Progenitor cell of endocrine pancreas (in vitro differentiated cells): ENCODE measurements at regions not wholly inside any gene's neighbourhood (a gene's known extent, or its start where the extent isn't known, plus 50 kb on each side); places are given as distances from the start of the nearest gene placed in this dataset.

Experiments
- DNase-seq: peaks from one replicate; pipeline ENCODE4 v3.0.0; 2021; ENCODE audit warnings: low spot score; ENCODE audit not compliant: unreplicated experiment
- H3K27ac Mint-ChIP-seq: 2 replicates; pipeline ENCODE4 v1.8.0; 2021; ENCODE audit warnings: mild to moderate bottlenecking, moderate library complexity, mixed read lengths
- H3K27me3 Mint-ChIP-seq: 2 replicates; pipeline ENCODE4 v1.8.0; 2021; ENCODE audit warnings: mixed read lengths
- H3K36me3 Mint-ChIP-seq: 2 replicates; pipeline ENCODE4 v1.8.0; 2022; ENCODE audit warnings: mixed read lengths; ENCODE audit not compliant: insufficient read depth
- H3K4me1 Mint-ChIP-seq: 2 replicates; pipeline ENCODE4 v1.8.0; 2021; ENCODE audit warnings: low read depth, mixed read lengths
- H3K4me3 Mint-ChIP-seq: 2 replicates; pipeline ENCODE4 v1.8.0; 2021; ENCODE audit warnings: low read depth, mild to moderate bottlenecking, moderate library complexity, mixed read lengths
- H3K9me3 Mint-ChIP-seq: 2 replicates; pipeline ENCODE4 v1.8.0; 2021; ENCODE audit warnings: low read depth, mixed read lengths
- CTCF ChIP-seq: fragments of 200-600 bp; sonication (generic); IDR thresholded peaks from one replicate; pipeline ENCODE4 v1.5.0; 2021; ENCODE audit warnings: antibody characterized with exemption, mild to moderate bottlenecking; ENCODE audit not compliant: unreplicated experiment

GRCh38 chr6:147909640-147910039, 401.1 kb downstream of the SAMD5 start:
- no peak for DNase-seq
- H3K27ac Mint-ChIP-seq, result peak overlapping the region; percentile 12
- H3K27me3 Mint-ChIP-seq, result no peaks in the 10 kb centered on the region
- no peak for TF ChIP-seq CTCF
- H3K4me1 Mint-ChIP-seq, result peaks cover 13% of the 10 kb centered on the region
- H3K9me3 Mint-ChIP-seq, result no peaks in the 10 kb centered on the region
- H3K36me3 Mint-ChIP-seq, result no peaks in the 10 kb centered on the region
- no peak overlapping the region for H3K4me3 Mint-ChIP-seq

DNA sequence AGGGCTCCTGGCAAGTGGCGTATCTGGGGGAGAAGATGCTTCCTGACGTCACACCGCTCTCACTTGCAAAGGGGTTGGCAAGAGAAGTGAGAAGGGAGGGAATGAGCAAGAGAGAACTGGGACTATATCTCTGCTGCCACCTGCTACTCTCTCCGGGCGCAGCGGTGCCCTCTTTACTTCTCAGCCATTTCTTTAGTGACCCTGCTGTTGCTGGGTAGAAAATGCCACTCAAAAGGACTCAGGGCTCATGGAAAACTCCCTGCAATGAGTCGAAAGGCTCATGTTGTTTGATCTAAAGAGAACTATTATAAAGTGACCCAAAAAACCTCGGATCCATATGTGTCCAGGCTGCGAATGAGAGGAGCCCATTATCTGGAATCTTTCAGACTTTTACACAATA, 401.8 kb downstream of the SAMD5 start:
- Mint-ChIP-seq H3K27ac (no peak overlapping the region), H3K4me1 (peaks cover 13% of the 10 kb centered on the region), H3K9me3 (no peaks in the 10 kb centered on the region), H3K4me3 (no peak overlapping the region), H3K36me3 (no peaks in the 10 kb centered on the region), H3K27me3 (no peaks in the 10 kb centered on the region)
- TF ChIP-seq CTCF, result no peak
- no peak for DNase-seq

GRCh38 chr6:147911057-147911456, 402.6 kb downstream of the SAMD5 start:
- TF ChIP-seq CTCF, result no peak
- peaks cover 13% of the 10 kb centered on the region for H3K4me1 Mint-ChIP-seq
- H3K9me3 Mint-ChIP-seq, result no peaks in the 10 kb centered on the region

GRCh38 chr6:147911686-147912085, 403.2 kb downstream of the SAMD5 start:
- Mint-ChIP-seq H3K4me1 (peaks cover 13% of the 10 kb centered on the region), H3K9me3 (no peaks in the 10 kb centered on the region), H3K4me3 (no peak overlapping the region), H3K27me3 (no peaks in the 10 kb centered on the region), H3K27ac (no peak overlapping the region), H3K36me3 (no peaks in the 10 kb centered on the region)
- no peak for DNase-seq
- no peak for TF ChIP-seq CTCF

More at GRCh38 chr6:147911057-147911456, 402.6 kb downstream of the SAMD5 start:
- no peak for DNase-seq
- Mint-ChIP-seq H3K4me3 (no peak overlapping the region), H3K36me3 (no peaks in the 10 kb centered on the region), H3K27ac (no peak overlapping the region), H3K27me3 (no peaks in the 10 kb centered on the region)

GRCh38 chr6:147922799-147923198, 414.3 kb downstream of the SAMD5 start:
- TF ChIP-seq CTCF, result no peak
- H3K4me1 Mint-ChIP-seq, result no peaks in the 10 kb centered on the region
- H3K4me3 Mint-ChIP-seq, result no peak overlapping the region
- H3K27me3 Mint-ChIP-seq, result no peaks in the 10 kb centered on the region
- DNase-seq, result no peak
- no peak overlapping the region for H3K27ac Mint-ChIP-seq
- H3K36me3 Mint-ChIP-seq, result peaks cover 6% of the 10 kb centered on the region
- peaks cover 23% of the 10 kb centered on the region for H3K9me3 Mint-ChIP-seq
